Calu3 (cell line): ENCODE measurements at regions not wholly inside any gene's neighbourhood (a gene's known extent, or its start where the extent isn't known, plus 50 kb on each side); places are given as distances from the start of the nearest gene placed in this dataset.

Source experiments
- BruUV-seq: library from RNA; stranded (reverse); fragments of 400-500 nt; replicated peaks from 2 replicates; lab custom pipeline; 2021; lab: Mats Ljungman, UMichigan
- CTCF ChIA-PET: fragments of 300-600 bp; sonication (Branson Sonifier 250); formaldehyde crosslinking; loops from one replicate; lab custom pipeline; 2022; ENCODE audit warnings: antibody characterized with exemption; lab: Charles Lee
- DNase-seq: peaks from one replicate; pipeline ENCODE4 v3.0.0; 2022
- H3K27ac Mint-ChIP-seq: one replicate; pipeline ENCODE4 v1.8.0; 2022; ENCODE audit warnings: mixed read lengths; ENCODE audit not compliant: unreplicated experiment
- H3K27me3 Mint-ChIP-seq: one replicate; pipeline ENCODE4 v1.8.0; 2022; ENCODE audit warnings: mixed read lengths; ENCODE audit not compliant: unreplicated experiment
- H3K36me3 Mint-ChIP-seq: one replicate; pipeline ENCODE4 v1.8.0; 2022; ENCODE audit warnings: mild to moderate bottlenecking, moderate library complexity, mixed read lengths; ENCODE audit not compliant: insufficient read depth, unreplicated experiment
- H3K4me1 Mint-ChIP-seq: one replicate; pipeline ENCODE4 v1.8.0; 2022; ENCODE audit warnings: mild to moderate bottlenecking, low read depth, mixed read lengths; ENCODE audit not compliant: unreplicated experiment
- H3K4me3 Mint-ChIP-seq: one replicate; pipeline ENCODE4 v1.8.0; 2022; ENCODE audit warnings: mild to moderate bottlenecking, low read depth, moderate library complexity, mixed read lengths; ENCODE audit not compliant: unreplicated experiment
- H3K9me3 Mint-ChIP-seq: one replicate; pipeline ENCODE4 v1.8.0; 2022; ENCODE audit warnings: low read depth, mixed read lengths; ENCODE audit not compliant: unreplicated experiment
- intact Hi-C: fragments of 100-400 bp; cut with micrococcal nuclease; formaldehyde crosslinking; loops from one replicate; pipeline ENCODE4 v1.10.0; 2022; ENCODE audit not compliant: unreplicated experiment
- TF ChIP-seq, protein P1 (sequence below): fragments of 200-600 bp; IDR thresholded peaks from one replicate; pipeline ENCODE4 v1.8.0; 2022; ENCODE audit warnings: antibody characterized with exemption; ENCODE audit not compliant: unreplicated experiment

DNA sequence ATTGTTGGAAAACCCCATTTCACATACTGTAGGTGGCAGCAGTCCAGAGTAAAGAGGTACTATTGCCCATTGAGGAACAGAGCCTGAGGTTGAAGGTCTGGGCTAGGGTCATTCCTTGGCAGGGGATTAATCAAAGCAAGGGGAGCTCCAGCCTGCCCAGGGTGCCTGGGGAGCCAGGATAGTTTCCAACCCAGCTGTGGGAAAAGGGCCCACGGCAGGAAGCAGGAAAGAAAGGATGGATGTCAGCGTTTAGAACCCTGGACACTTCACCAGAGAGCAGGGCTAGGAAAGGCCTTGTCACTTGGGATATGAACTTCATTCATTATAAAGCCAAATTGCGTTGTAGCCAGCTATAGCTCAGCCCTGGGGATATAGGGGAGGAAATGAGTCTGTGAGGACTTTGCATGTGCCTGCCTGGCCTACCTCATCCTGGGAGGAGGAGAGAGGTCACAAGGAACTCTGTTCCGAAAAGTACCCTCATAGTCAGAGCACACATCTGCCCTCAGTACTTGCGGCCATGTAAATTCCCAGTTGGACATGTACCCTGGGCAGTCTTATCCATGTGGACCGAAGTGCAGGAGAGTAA, 140.2 kb upstream of the COPS8 start:
- no peaks in the 10 kb centered on the region for H3K9me3 Mint-ChIP-seq
- H3K4me3 Mint-ChIP-seq: no peak overlapping the region
- H3K4me1 Mint-ChIP-seq: no peaks in the 10 kb centered on the region
- intact Hi-C loops: no loop called here
- H3K36me3 Mint-ChIP-seq: no peaks in the 10 kb centered on the region
- TF ChIP-seq, protein P1, sequence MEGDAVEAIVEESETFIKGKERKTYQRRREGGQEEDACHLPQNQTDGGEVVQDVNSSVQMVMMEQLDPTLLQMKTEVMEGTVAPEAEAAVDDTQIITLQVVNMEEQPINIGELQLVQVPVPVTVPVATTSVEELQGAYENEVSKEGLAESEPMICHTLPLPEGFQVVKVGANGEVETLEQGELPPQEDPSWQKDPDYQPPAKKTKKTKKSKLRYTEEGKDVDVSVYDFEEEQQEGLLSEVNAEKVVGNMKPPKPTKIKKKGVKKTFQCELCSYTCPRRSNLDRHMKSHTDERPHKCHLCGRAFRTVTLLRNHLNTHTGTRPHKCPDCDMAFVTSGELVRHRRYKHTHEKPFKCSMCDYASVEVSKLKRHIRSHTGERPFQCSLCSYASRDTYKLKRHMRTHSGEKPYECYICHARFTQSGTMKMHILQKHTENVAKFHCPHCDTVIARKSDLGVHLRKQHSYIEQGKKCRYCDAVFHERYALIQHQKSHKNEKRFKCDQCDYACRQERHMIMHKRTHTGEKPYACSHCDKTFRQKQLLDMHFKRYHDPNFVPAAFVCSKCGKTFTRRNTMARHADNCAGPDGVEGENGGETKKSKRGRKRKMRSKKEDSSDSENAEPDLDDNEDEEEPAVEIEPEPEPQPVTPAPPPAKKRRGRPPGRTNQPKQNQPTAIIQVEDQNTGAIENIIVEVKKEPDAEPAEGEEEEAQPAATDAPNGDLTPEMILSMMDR: no peak
- CTCF ChIA-PET: no interaction called here
- no peak overlapping the region for H3K27ac Mint-ChIP-seq
- no peak for DNase-seq
- H3K27me3 Mint-ChIP-seq: peaks cover 15% of the 10 kb centered on the region
- no TSS peak for BruUV-seq

DNA sequence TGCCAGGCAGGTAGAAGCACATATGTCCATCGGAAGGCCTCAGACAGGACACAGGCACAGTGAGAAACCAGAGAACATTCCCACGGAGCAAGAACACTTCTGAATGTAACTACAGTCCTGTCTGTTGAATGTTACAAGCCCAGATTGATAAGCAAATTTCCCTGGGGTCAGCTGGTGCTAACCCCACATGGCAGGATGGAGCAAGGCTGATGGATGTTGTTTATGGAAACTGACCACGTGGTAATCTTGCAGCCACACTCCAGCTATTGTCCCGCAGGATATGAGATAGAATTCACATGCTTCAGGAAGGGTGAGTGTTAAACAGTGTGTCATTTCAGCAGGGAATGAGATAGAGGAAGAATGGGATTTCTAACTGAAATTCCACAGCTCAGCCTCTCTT, 138.8 kb upstream of the COPS8 start:
- Mint-ChIP-seq H3K9me3 (peaks cover 3% of the 10 kb centered on the region), H3K27me3 (peaks cover 15% of the 10 kb centered on the region), H3K27ac (no peak overlapping the region), H3K36me3 (no peaks in the 10 kb centered on the region), H3K4me1 (no peaks in the 10 kb centered on the region), H3K4me3 (no peak overlapping the region)
- intact Hi-C loops: no loop called here
- TF ChIP-seq, protein P1: no peak
- CTCF ChIA-PET: no interaction called here
- DNase-seq: no peak
- no TSS peak for BruUV-seq

DNA sequence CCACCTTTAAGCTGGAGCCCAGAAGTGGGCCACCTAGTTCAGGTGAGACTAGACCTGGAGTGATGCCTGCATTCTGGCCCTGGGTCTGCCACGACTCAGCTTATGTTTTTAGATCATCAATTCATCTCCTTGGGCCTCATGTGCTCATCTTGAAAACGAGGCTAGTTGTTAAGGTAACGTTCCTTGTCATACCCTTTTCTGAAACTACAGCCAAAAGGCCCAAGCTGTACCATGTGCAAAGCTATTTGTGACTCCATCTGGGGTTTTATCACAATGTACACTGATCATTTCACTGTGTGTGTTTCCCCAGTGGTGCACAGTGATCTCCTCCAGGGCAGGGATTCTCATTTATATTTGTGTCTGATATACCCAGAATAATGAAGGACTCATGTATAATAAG, 138.4 kb upstream of the COPS8 start:
- peaks cover 15% of the 10 kb centered on the region for H3K27me3 Mint-ChIP-seq
- no peaks in the 10 kb centered on the region for H3K4me1 Mint-ChIP-seq
- BruUV-seq: no TSS peak
- TF ChIP-seq, protein P1: no peak
- H3K4me3 Mint-ChIP-seq: no peak overlapping the region
- CTCF ChIA-PET: no interaction called here
- peaks cover 6% of the 10 kb centered on the region for H3K9me3 Mint-ChIP-seq
- H3K27ac Mint-ChIP-seq: no peak overlapping the region
- H3K36me3 Mint-ChIP-seq: no peaks in the 10 kb centered on the region
- DNase-seq: no peak
- intact Hi-C loops: no loop called here

DNA sequence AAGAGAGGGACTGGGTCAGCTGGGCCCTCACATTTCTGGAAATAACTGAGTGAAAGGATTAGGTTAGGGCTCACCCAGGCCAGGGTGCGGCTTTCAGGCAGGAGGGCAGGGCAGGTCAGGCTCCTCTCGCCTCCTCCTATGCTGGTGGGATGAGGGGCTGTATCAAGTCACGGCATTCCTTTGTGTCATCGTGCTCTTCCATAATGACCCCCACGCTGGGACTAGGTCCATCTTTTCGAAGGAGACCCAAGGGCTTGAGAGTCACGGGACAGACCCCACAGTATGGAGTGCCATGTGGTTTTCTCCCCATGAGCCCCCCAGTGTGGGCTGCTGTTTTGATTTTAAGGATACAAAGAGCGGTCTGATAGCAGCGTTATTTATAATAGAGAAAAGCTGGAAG, 137.8 kb upstream of the COPS8 start:
- CTCF ChIA-PET: no interaction called here
- no peak for DNase-seq
- intact Hi-C loops: no loop called here
- no peaks in the 10 kb centered on the region for H3K4me1 Mint-ChIP-seq
- no peak overlapping the region for H3K4me3 Mint-ChIP-seq
- TF ChIP-seq, protein P1: no peak
- no peak overlapping the region for H3K27ac Mint-ChIP-seq
- H3K9me3 Mint-ChIP-seq: peaks cover 6% of the 10 kb centered on the region
- H3K36me3 Mint-ChIP-seq: no peaks in the 10 kb centered on the region
- peaks cover 15% of the 10 kb centered on the region for H3K27me3 Mint-ChIP-seq
- BruUV-seq: no TSS peak
